ENCODE measurements at regions not wholly inside any gene's neighbourhood (a gene's known extent, or its start where the extent isn't known, plus 50 kb on each side); places are given as distances from the start of the nearest gene placed in this dataset.

GRCh38 chr2:19120181-19120580 lies 238.2 kb downstream of the OSR1 start:
- TF ChIP-seq CTCF (IDR thresholded peaks at IDR 0.05) (no peak), POLR2A (IDR thresholded peaks at IDR 0.05) (no peak)
- no peak overlapping the region for H3K27ac ChIP-seq
- H3K4me3 ChIP-seq (replicated peaks in 1 of 3), result no peak overlapping the region
- DNase-seq, result no peak
- WGBS, 2 donors, result 92 to 94% methylated on average over 5 of the region's 5 CpGs
- H3K4me1 ChIP-seq, result peaks cover 0 to 7% of the 10 kb centered on the region in 2 donors
- no peaks in the 10 kb centered on the region for H3K36me3 ChIP-seq
- H3K27me3 ChIP-seq, result no peaks in the 10 kb centered on the region
- no peaks in the 10 kb centered on the region for H3K9me3 ChIP-seq
- intact Hi-C loops (cut with DNase I), result no loop called here

- intact Hi-C loops (cut with DNase I), result no loop called here
- WGBS, 2 donors, result 89 to 90% methylated on average over 2 to 3 of the region's 3 CpGs
- H3K27me3 ChIP-seq, result no peaks in the 10 kb centered on the region
- no peak for DNase-seq
- no peaks in the 10 kb centered on the region for H3K9me3 ChIP-seq
- no peak overlapping the region for H3K4me3 ChIP-seq (replicated peaks in 1 of 3)
- no peak overlapping the region for H3K27ac ChIP-seq
- no peak for TF ChIP-seq CTCF (IDR thresholded peaks at IDR 0.05)
- no peak for TF ChIP-seq POLR2A (IDR thresholded peaks at IDR 0.05)
- peaks cover 0 to 7% of the 10 kb centered on the region in 2 donors for H3K4me1 ChIP-seq
- no peaks in the 10 kb centered on the region for H3K36me3 ChIP-seq
Observed at GRCh38 chr2:19119326-19120001, 239.0 kb downstream of the OSR1 start.

GRCh38 chr2:19116918-19117317 lies 241.5 kb downstream of the OSR1 start:
- Histone ChIP-seq H3K27ac (no peak overlapping the region), H3K27me3 (no peaks in the 10 kb centered on the region), H3K4me3 (replicated peaks in 1 of 3) (no peak overlapping the region), H3K36me3 (no peaks in the 10 kb centered on the region), H3K9me3 (no peaks in the 10 kb centered on the region), H3K4me1 (peaks cover 0 to 7% of the 10 kb centered on the region in 2 donors)
- TF ChIP-seq POLR2A (IDR thresholded peaks at IDR 0.05), result no peak
- TF ChIP-seq CTCF (IDR thresholded peaks at IDR 0.05), result no peak
- DNase-seq, result no peak
- intact Hi-C loops (cut with DNase I), result no loop called here
- 65 to 71% methylated on average over 3 to 4 of the region's 4 CpGs for WGBS, 2 donors

GRCh38 chr2:19114754-19115231 lies 243.6 kb downstream of the OSR1 start:
- intact Hi-C loops (cut with DNase I), result no loop called here
- H3K36me3 ChIP-seq, result no peaks in the 10 kb centered on the region
- no peak for DNase-seq
- no peaks in the 10 kb centered on the region for H3K27me3 ChIP-seq
- TF ChIP-seq POLR2A (IDR thresholded peaks at IDR 0.05) (no peak), CTCF (IDR thresholded peaks at IDR 0.05) (no peak)
- H3K9me3 ChIP-seq, result no peaks in the 10 kb centered on the region
- H3K4me3 ChIP-seq (replicated peaks in 1 of 3), result no peak overlapping the region
- no peaks in the 10 kb centered on the region for H3K4me1 ChIP-seq
- no peak overlapping the region for H3K27ac ChIP-seq

- no peak for DNase-seq
- no peaks in the 10 kb centered on the region for H3K36me3 ChIP-seq
- intact Hi-C loops (cut with DNase I), result no loop called here
- H3K9me3 ChIP-seq, result no peaks in the 10 kb centered on the region
- H3K27ac ChIP-seq, result no peak overlapping the region
- TF ChIP-seq POLR2A (IDR thresholded peaks at IDR 0.05) (no peak), CTCF (IDR thresholded peaks at IDR 0.05) (no peak)
- WGBS, 2 donors, result 91 to 97% methylated on average over 1 of the region's 1 CpG
- no peak overlapping the region for H3K4me3 ChIP-seq (replicated peaks in 1 of 3)
- no peaks in the 10 kb centered on the region for H3K4me1 ChIP-seq
- no peaks in the 10 kb centered on the region for H3K27me3 ChIP-seq
Observed at GRCh38 chr2:19114126-19114525, 244.3 kb downstream of the OSR1 start.

Data from thyroid gland (tissue), 4 donors.